Activated CD8-positive, alpha-beta memory T cell treated with anti-CD3 and anti-CD28 coated beads, Interleukin-2, amount 10 ng/mL, durations not matched to agents 7 days and 5 days (primary cell): ENCODE measurements at regions not wholly inside any gene's neighbourhood (a gene's known extent, or its start where the extent isn't known, plus 50 kb on each side); places are given as distances from the start of the nearest gene placed in this dataset.

Source experiments
- ATAC-seq: fragments of 150-1000 bp; cut with Tn5 transposase; one replicate; pipeline ENCODE4 v1.10.0; 2021; ENCODE audit warnings: moderate library complexity
- CTCF ChIA-PET: fragments of 350-600 bp; sonication (Branson Sonifier 250); formaldehyde crosslinking; loops from one replicate; lab custom pipeline; 2021; ENCODE audit warnings: antibody characterized with exemption; lab: Charles Lee
- DNase-seq: peaks from one replicate; pipeline ENCODE4 v3.0.0-alpha.2; 2020
- H3K27ac Mint-ChIP-seq: one replicate; pipeline ENCODE4 v1.8.0; 2021; ENCODE audit warnings: mild to moderate bottlenecking, mixed read lengths
- H3K27me3 Mint-ChIP-seq: one replicate; pipeline ENCODE4 v1.8.0; 2021; ENCODE audit warnings: mixed read lengths
- H3K36me3 Mint-ChIP-seq: one replicate; pipeline ENCODE4 v1.8.0; 2021; ENCODE audit warnings: mild to moderate bottlenecking, mixed read lengths
- H3K4me1 Mint-ChIP-seq: one replicate; pipeline ENCODE4 v1.8.0; 2021; ENCODE audit warnings: mixed read lengths
- H3K4me3 Mint-ChIP-seq: one replicate; pipeline ENCODE4 v1.8.0; 2021; ENCODE audit warnings: mild to moderate bottlenecking, moderate library complexity, mixed read lengths
- H3K9me3 Mint-ChIP-seq: one replicate; pipeline ENCODE4 v1.8.0; 2022; ENCODE audit warnings: low read depth, mixed read lengths

- CTCF ChIA-PET = interaction anchor here (0.6 to 1.3 kb wide), 5 partner anchors 22 to 1008 kb away, joined by 3 to 4 read pairs (median 3); no protein-coding TSS in a partner anchor
- ATAC-seq = no peak
- Mint-ChIP-seq H3K27me3 (peaks cover 60% of the 10 kb centered on the region), H3K27ac (no peak overlapping the region), H3K4me1 (peaks cover 60% of the 10 kb centered on the region), H3K4me3 (no peak overlapping the region), H3K36me3 (peaks cover 13% of the 10 kb centered on the region), H3K9me3 (no peaks in the 10 kb centered on the region)
- no peak for DNase-seq
These were observed 279.8 kb downstream of the UACA start for GRCh38 chr15:70483513-70483912.

DNA sequence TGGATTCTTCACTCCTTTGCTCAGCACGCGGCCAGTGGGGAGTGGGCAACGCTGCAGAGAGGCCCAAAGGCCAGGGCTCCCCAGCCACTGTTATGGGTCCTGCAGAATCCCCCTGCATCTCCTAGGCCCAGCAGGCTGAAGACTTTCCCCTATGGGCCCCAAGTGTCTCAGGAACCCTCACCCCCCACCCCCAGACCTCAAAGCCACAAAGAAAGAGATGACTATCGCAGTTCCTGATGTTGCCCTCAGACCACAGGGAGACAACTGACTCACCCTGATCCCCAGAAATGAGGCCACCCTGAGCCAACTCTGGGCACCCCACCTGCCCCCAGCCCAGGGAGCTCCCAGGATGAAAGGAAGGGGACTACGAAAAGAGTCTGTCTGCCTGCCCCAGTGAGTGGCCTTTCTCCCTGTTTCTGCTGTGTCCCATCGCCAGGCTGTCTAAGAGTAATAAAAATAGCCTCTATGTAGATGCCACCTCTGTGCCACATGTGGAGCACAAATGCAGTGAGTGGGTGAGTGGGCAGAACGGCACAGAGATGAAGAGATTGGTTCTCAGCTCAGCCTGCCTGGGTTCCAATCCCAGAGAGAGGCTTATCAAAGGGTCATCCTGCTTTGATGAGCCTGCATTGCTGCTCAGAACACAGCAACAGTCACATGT, 283.0 kb downstream of the UACA start:
- peak overlapping the region; percentile 35 for H3K27ac Mint-ChIP-seq
- H3K36me3 Mint-ChIP-seq = peaks cover 13% of the 10 kb centered on the region
- H3K4me1 Mint-ChIP-seq = peaks cover 42% of the 10 kb centered on the region
- H3K9me3 Mint-ChIP-seq = no peaks in the 10 kb centered on the region
- CTCF ChIA-PET = interaction anchor here (0.7 to 3.2 kb wide), 10 partner anchors 8 to 218 kb away, joined by 3 to 18 read pairs (median 5); no protein-coding TSS in a partner anchor
- DNase-seq (peak; percentile 91), ATAC-seq (peak; percentile 73)
- peaks cover 71% of the 10 kb centered on the region for H3K27me3 Mint-ChIP-seq
- H3K4me3 Mint-ChIP-seq = peak overlapping the region; percentile 10

DNA sequence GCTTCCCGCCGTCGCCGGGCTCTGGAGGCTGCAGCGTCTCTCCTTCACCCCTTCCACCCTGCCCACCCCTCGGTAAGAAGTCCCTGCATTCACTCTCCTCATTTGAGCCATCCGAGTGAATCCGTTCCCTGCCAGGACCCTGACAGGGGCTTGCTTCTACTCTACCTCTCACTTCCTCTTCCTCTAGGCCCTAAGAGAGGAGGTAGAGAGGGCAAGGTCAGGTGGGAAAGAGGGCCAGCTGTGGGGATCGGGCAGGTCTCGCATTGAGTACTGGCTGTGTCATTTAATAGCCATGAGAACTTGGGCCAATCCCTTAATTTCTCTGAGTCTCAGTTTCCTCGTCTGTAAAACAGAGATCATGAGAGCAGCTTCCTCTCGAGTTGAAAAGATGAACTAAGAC, 283.6 kb downstream of the UACA start:
- peaks cover 44% of the 10 kb centered on the region for H3K4me1 Mint-ChIP-seq

DNA sequence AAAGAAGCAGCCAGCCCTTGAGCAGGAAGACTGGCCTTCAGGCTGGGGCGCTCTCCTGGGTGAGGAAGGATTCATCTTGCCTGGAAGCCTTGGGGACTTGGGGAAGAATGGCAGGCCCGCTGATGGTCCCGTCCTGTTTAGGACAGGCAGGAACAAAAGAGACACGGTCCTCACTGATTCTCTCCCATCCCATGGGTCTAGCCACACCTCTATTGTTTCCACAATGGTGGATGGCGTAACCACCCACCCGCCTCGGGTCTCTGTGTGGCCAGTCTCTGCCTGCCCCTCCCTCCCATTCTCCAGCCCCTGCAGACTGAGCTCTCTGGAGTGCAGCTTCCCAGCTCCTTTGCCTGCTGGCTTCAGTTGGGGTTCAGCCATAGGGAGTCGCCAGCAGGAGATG, 284.3 kb downstream of the UACA start:
- ATAC-seq (no peak), DNase-seq (no peak)
- Mint-ChIP-seq H3K27ac (peak overlapping the region; percentile 38), H3K9me3 (no peaks in the 10 kb centered on the region), H3K4me1 (peaks cover 45% of the 10 kb centered on the region), H3K36me3 (peaks cover 5% of the 10 kb centered on the region), H3K27me3 (peaks cover 69% of the 10 kb centered on the region), H3K4me3 (no peak overlapping the region)
- CTCF ChIA-PET = interaction anchor here (1.3 to 3.2 kb wide), 5 partner anchors 9 to 19 kb away, joined by 3 to 18 read pairs (median 5); no protein-coding TSS in a partner anchor

More for the DNA sequence above, 283.6 kb downstream of the UACA start:
- peak; percentile 18 for ATAC-seq
- no peak for DNase-seq
- Mint-ChIP-seq H3K27ac (peak overlapping the region; percentile 35), H3K4me3 (no peak overlapping the region), H3K9me3 (no peaks in the 10 kb centered on the region), H3K27me3 (peaks cover 71% of the 10 kb centered on the region), H3K36me3 (peaks cover 10% of the 10 kb centered on the region)
- CTCF ChIA-PET = interaction anchor here (1.0 to 3.2 kb wide), 10 partner anchors 8 to 218 kb away, joined by 3 to 18 read pairs (median 5); no protein-coding TSS in a partner anchor

DNA sequence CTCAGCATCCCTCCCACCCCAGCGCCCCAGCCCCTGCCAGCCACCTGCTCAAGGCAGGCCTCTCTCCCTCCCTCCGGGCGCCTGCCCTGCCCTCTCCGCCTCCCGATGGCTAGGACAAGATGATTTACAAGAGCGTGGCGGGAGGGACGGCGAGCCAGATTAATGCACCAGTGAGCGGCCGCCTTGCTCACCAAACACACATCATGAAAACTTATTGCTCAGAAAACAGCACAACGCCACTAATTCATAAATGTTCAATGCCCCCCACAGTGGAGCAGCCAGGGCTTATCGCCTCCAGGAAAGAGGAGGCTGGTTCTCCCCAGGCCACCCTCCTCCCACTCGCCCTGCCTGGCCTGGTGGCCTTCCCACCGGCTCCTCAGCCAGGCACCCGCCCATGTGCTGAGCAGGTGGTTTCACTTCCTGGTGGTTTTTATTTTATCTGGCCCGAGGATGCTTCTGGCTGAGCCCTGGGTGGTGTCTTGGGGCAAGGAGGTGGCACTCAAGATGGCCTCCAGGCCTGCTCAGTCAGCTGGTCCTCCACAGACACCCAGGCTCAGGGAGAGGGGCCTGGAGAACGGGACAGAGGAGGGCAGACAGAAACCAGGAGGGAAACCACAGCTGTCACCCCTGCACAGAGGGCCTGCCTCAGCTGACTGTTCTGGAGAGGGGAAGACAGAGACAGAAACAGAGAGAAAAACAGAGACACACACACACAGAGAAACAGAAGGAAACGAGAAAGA, 284.9 kb downstream of the UACA start:
- DNase-seq = no peak
- no peaks in the 10 kb centered on the region for H3K9me3 Mint-ChIP-seq
- CTCF ChIA-PET = interaction anchor here (1.7 to 3.2 kb wide), 3 partner anchors 9 to 13 kb away, joined by 3 to 18 read pairs (median 9); no protein-coding TSS in a partner anchor
- no peak overlapping the region for H3K4me3 Mint-ChIP-seq
- no peak for ATAC-seq
- peaks cover 44% of the 10 kb centered on the region for H3K4me1 Mint-ChIP-seq
- peak overlapping the region; percentile 38 for H3K27ac Mint-ChIP-seq
- peaks cover 4% of the 10 kb centered on the region for H3K36me3 Mint-ChIP-seq
- peaks cover 69% of the 10 kb centered on the region for H3K27me3 Mint-ChIP-seq

- H3K36me3 Mint-ChIP-seq = peaks cover 4% of the 10 kb centered on the region
- H3K4me3 Mint-ChIP-seq = no peak overlapping the region
- ATAC-seq (no peak), DNase-seq (no peak)
- peaks cover 69% of the 10 kb centered on the region for H3K27me3 Mint-ChIP-seq
- H3K27ac Mint-ChIP-seq = no peak overlapping the region
- H3K9me3 Mint-ChIP-seq = no peaks in the 10 kb centered on the region
- CTCF ChIA-PET = interaction anchor here (0.7 to 4.5 kb wide), 2 partner anchors 10 to 12 kb away, joined by 3 to 29 read pairs; no protein-coding TSS in a partner anchor
- peaks cover 42% of the 10 kb centered on the region for H3K4me1 Mint-ChIP-seq
These were observed 285.6 kb downstream of the UACA start for GRCh38 chr15:70477750-70478250.

GRCh38 chr15:70476441-70476840, 286.9 kb downstream of the UACA start:
- Mint-ChIP-seq H3K4me1 (peaks cover 42% of the 10 kb centered on the region), H3K9me3 (no peaks in the 10 kb centered on the region), H3K27ac (no peak overlapping the region), H3K4me3 (no peak overlapping the region), H3K36me3 (peaks cover 3% of the 10 kb centered on the region), H3K27me3 (peaks cover 70% of the 10 kb centered on the region)
- no peak for DNase-seq
- no peak for ATAC-seq
- CTCF ChIA-PET = interaction anchor here (4.5 kb wide), 1 partner anchor 10 kb away, joined by 29 read pairs; no protein-coding TSS in a partner anchor

DNA sequence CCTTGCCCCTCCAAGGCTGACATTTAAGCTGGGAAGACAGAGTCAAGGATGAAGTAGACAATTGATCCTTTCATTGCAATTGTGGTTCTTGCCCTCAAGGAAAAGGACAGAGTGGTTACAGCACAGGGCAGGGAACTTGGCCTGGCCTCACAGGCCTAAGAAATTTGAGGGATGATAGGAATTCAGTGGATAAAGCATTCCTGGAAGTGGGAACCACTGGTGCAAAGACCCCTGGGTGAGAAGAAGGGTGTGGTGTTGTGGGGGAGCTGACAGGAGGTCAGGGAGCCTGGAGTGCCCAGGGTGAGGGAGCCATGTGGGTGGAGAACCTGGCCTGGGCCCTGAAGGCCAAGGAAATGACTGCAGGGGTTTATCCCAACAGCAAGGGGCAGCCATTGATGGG, 287.4 kb downstream of the UACA start:
- Mint-ChIP-seq H3K36me3 (peaks cover 3% of the 10 kb centered on the region), H3K27me3 (peaks cover 74% of the 10 kb centered on the region), H3K4me3 (no peak overlapping the region), H3K27ac (no peak overlapping the region), H3K9me3 (no peaks in the 10 kb centered on the region), H3K4me1 (peaks cover 42% of the 10 kb centered on the region)
- ATAC-seq (no peak), DNase-seq (no peak)
- CTCF ChIA-PET = interaction anchor here (4.5 kb wide), 1 partner anchor 10 kb away, joined by 29 read pairs; no protein-coding TSS in a partner anchor

GRCh38 chr15:70475407-70475781, 288.0 kb downstream of the UACA start:
- H3K27me3 Mint-ChIP-seq = peaks cover 74% of the 10 kb centered on the region
- no peak overlapping the region for H3K4me3 Mint-ChIP-seq
- CTCF ChIA-PET = interaction anchor here (1.1 to 4.5 kb wide), 3 partner anchors 9 to 13 kb away, joined by 3 to 29 read pairs (median 7); no protein-coding TSS in a partner anchor
- H3K36me3 Mint-ChIP-seq = peaks cover 3% of the 10 kb centered on the region
- ATAC-seq (no peak), DNase-seq (no peak)
- H3K4me1 Mint-ChIP-seq = peaks cover 37% of the 10 kb centered on the region
- no peak overlapping the region for H3K27ac Mint-ChIP-seq
- no peaks in the 10 kb centered on the region for H3K9me3 Mint-ChIP-seq

GRCh38 chr15:70474471-70475406, 288.6 kb downstream of the UACA start:
- no peaks in the 10 kb centered on the region for H3K9me3 Mint-ChIP-seq
- H3K36me3 Mint-ChIP-seq = peaks cover 3% of the 10 kb centered on the region
- H3K4me1 Mint-ChIP-seq = peaks cover 31% of the 10 kb centered on the region
- ATAC-seq (peak; percentile 34), DNase-seq (peak; percentile 55)
- no peak overlapping the region for H3K27ac Mint-ChIP-seq
- CTCF ChIA-PET = interaction anchor here (0.9 to 4.5 kb wide), 5 partner anchors 9 to 996 kb away, joined by 3 to 29 read pairs (median 3); no protein-coding TSS in a partner anchor
- H3K27me3 Mint-ChIP-seq = peaks cover 80% of the 10 kb centered on the region
- H3K4me3 Mint-ChIP-seq = no peak overlapping the region

GRCh38 chr15:70473581-70474370, 289.6 kb downstream of the UACA start:
- no peak for ATAC-seq
- H3K27ac Mint-ChIP-seq = no peak overlapping the region
- no peak for DNase-seq
- no peak overlapping the region for H3K4me3 Mint-ChIP-seq
- CTCF ChIA-PET = interaction anchor here (0.9 to 4.5 kb wide), 3 partner anchors 8 to 995 kb away, joined by 3 to 29 read pairs (median 3); no protein-coding TSS in a partner anchor
- H3K36me3 Mint-ChIP-seq = peaks cover 1% of the 10 kb centered on the region
- H3K27me3 Mint-ChIP-seq = peaks cover 88% of the 10 kb centered on the region
- no peaks in the 10 kb centered on the region for H3K9me3 Mint-ChIP-seq
- peaks cover 24% of the 10 kb centered on the region for H3K4me1 Mint-ChIP-seq
